ENCODE measurements at regions not wholly inside any gene's neighbourhood (a gene's known extent, or its start where the extent isn't known, plus 50 kb on each side); places are given as distances from the start of the nearest gene placed in this dataset.

- TF ChIP-seq, protein P1, sequence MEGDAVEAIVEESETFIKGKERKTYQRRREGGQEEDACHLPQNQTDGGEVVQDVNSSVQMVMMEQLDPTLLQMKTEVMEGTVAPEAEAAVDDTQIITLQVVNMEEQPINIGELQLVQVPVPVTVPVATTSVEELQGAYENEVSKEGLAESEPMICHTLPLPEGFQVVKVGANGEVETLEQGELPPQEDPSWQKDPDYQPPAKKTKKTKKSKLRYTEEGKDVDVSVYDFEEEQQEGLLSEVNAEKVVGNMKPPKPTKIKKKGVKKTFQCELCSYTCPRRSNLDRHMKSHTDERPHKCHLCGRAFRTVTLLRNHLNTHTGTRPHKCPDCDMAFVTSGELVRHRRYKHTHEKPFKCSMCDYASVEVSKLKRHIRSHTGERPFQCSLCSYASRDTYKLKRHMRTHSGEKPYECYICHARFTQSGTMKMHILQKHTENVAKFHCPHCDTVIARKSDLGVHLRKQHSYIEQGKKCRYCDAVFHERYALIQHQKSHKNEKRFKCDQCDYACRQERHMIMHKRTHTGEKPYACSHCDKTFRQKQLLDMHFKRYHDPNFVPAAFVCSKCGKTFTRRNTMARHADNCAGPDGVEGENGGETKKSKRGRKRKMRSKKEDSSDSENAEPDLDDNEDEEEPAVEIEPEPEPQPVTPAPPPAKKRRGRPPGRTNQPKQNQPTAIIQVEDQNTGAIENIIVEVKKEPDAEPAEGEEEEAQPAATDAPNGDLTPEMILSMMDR (conservative IDR thresholded peaks at IDR 0.05; ENCODE audit: low read length): no peak
- TF ChIP-seq EZH2phosphoT487 (IDR thresholded peaks at IDR 0.05; ENCODE audit: borderline replicate concordance, low read depth, low read length): no peak
These were observed 69.7 kb upstream of the SIRPA start for GRCh38 chr20:1825507-1825906.

DNA sequence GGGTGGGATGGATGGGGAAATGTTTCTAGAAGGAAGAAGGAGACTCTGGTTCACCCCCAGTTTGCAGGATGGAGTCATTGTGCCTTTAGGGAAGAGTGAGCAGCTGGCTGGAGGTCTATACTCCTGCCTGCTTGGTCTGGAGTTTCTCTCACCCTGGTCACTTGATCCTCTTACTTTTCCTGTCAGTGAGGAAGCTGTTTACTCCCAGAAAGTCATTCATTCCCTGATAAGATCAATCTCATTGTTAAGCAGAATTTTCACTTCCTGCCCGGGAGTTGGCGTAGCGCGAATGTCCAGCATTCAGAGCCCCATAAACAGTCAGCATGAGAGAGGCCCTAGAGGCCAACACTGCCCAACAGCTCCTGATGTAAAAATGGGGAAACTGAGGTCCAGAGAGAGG lies 70.4 kb upstream of the SIRPA start:
- TF ChIP-seq, protein P1 (conservative IDR thresholded peaks at IDR 0.05; ENCODE audit: low read length): no peak
- no peak for TF ChIP-seq EZH2phosphoT487 (IDR thresholded peaks at IDR 0.05; ENCODE audit: borderline replicate concordance, low read depth, low read length)
- Histone ChIP-seq H3K9me2 (ENCODE audit: insufficient read depth, low read length) (no peaks in the 10 kb centered on the region), H2AFZ (ENCODE audit: low read length) (no peak overlapping the region), H3K4me3 (ENCODE audit: low read depth, low read length, poor library complexity, severe bottlenecking) (no peak overlapping the region), H3K4me2 (ENCODE audit: low read length) (no peak overlapping the region), H3K79me2 (ENCODE audit: insufficient read depth, low read depth, low read length) (no peaks in the 10 kb centered on the region), H3K36me3 (ENCODE audit: insufficient read depth, low read length) (no peaks in the 10 kb centered on the region), H3K4me1 (ENCODE audit: insufficient read depth, low read length, poor library complexity, severe bottlenecking) (no peaks in the 10 kb centered on the region), H3K9me3 (ENCODE audit: low read length) (peaks cover 13% of the 10 kb centered on the region; the same call in 1 of the 2 replicates), H3K27ac (ENCODE audit: low read depth, low read length, poor library complexity, severe bottlenecking) (no peak overlapping the region), H4K20me1 (ENCODE audit: insufficient read depth, low read length) (no peaks in the 10 kb centered on the region)
- no TSS peak for BruUV-seq (replicated peaks)
- no peak for DNase-seq (ENCODE audit: low spot score)
- CTCF ChIA-PET (ENCODE audit: unreplicated experiment): no interaction called here
- intact Hi-C loops (cut with micrococcal nuclease; ENCODE audit: unreplicated experiment): no loop called here
- POLR2A ChIA-PET: no interaction called here

More at GRCh38 chr20:1825507-1825906, 69.7 kb upstream of the SIRPA start:
- Histone ChIP-seq H3K4me1 (ENCODE audit: insufficient read depth, low read length, poor library complexity, severe bottlenecking) (no peaks in the 10 kb centered on the region), H3K4me3 (ENCODE audit: low read depth, low read length, poor library complexity, severe bottlenecking) (no peak overlapping the region), H4K20me1 (ENCODE audit: insufficient read depth, low read length) (no peaks in the 10 kb centered on the region), H3K27ac (ENCODE audit: low read depth, low read length, poor library complexity, severe bottlenecking) (no peak overlapping the region), H3K9me3 (ENCODE audit: low read length) (peaks cover 13% of the 10 kb centered on the region; the same call in 1 of the 2 replicates), H3K9me2 (ENCODE audit: insufficient read depth, low read length) (no peaks in the 10 kb centered on the region), H3K36me3 (ENCODE audit: insufficient read depth, low read length) (no peaks in the 10 kb centered on the region), H2AFZ (ENCODE audit: low read length) (no peak overlapping the region), H3K79me2 (ENCODE audit: insufficient read depth, low read depth, low read length) (no peaks in the 10 kb centered on the region), H3K4me2 (ENCODE audit: low read length) (no peak overlapping the region)
- DNase-seq (ENCODE audit: low spot score): no peak
- ChIA-PET CTCF (ENCODE audit: unreplicated experiment) (no interaction called here), POLR2A (no interaction called here)
- intact Hi-C loops (cut with micrococcal nuclease; ENCODE audit: unreplicated experiment): no loop called here
- no TSS peak for BruUV-seq (replicated peaks)

GRCh38 chr20:1824181-1824580 lies 71.0 kb upstream of the SIRPA start:
- Histone ChIP-seq H3K9me3 (ENCODE audit: low read length) (peaks cover 13% of the 10 kb centered on the region; the same call in 1 of the 2 replicates), H3K4me3 (ENCODE audit: low read depth, low read length, poor library complexity, severe bottlenecking) (no peak overlapping the region), H3K27ac (ENCODE audit: low read depth, low read length, poor library complexity, severe bottlenecking) (no peak overlapping the region), H4K20me1 (ENCODE audit: insufficient read depth, low read length) (no peaks in the 10 kb centered on the region), H3K9me2 (ENCODE audit: insufficient read depth, low read length) (no peaks in the 10 kb centered on the region), H2AFZ (ENCODE audit: low read length) (no peak overlapping the region), H3K36me3 (ENCODE audit: insufficient read depth, low read length) (no peaks in the 10 kb centered on the region), H3K4me2 (ENCODE audit: low read length) (no peak overlapping the region), H3K79me2 (ENCODE audit: insufficient read depth, low read depth, low read length) (no peaks in the 10 kb centered on the region), H3K4me1 (ENCODE audit: insufficient read depth, low read length, poor library complexity, severe bottlenecking) (no peaks in the 10 kb centered on the region)
- intact Hi-C loops (cut with micrococcal nuclease; ENCODE audit: unreplicated experiment): no loop called here
- CTCF ChIA-PET (ENCODE audit: unreplicated experiment): interaction anchor here (1.2 kb wide), 1 partner anchor 47 kb away, joined by 3 read pairs; no protein-coding TSS in a partner anchor
- DNase-seq (ENCODE audit: low spot score): no peak
- no peak for TF ChIP-seq EZH2phosphoT487 (IDR thresholded peaks at IDR 0.05; ENCODE audit: borderline replicate concordance, low read depth, low read length)
- TF ChIP-seq, protein P1 (conservative IDR thresholded peaks at IDR 0.05; ENCODE audit: low read length): no peak
- no TSS peak for BruUV-seq (replicated peaks)
- POLR2A ChIA-PET: no interaction called here
